Heart left ventricle (tissue), 16 donors: ENCODE measurements at regions not wholly inside any gene's neighbourhood (a gene's known extent, or its start where the extent isn't known, plus 50 kb on each side); places are given as distances from the start of the nearest gene placed in this dataset.

Experiments used
- ATAC-seq, 4 donors: fragments of 200-7000 bp; cut with Tn5 transposase; one replicate each; pipeline ENCODE4 v1.9.1; 2020 to 2022; ENCODE audit warnings: moderate library complexity in 4 of 4, mild to moderate bottlenecking in 3 of 4, moderate number of reproducible peaks in 1 of 4
- DNase-seq, 5 donors: peaks; one replicate each; pipeline ENCODE4 v3.0.0-alpha.2; 2020
- H3K27ac ChIP-seq, 12 donors: fragments of 200-600 bp; sonication (generic) in 4 of 12; one replicate each; pipeline versions ENCODE4 v1.5.0 to v1.8.0; 2016 to 2022; ENCODE audit warnings: mild to moderate bottlenecking in 2 of 12
- H3K27me3 ChIP-seq, 9 donors: fragments of 200-600 bp; sonication (generic) in 2 of 9; one replicate each; pipeline versions ENCODE4 v1.5.1 to v1.8.0; 2016 to 2022; ENCODE audit warnings: mild to moderate bottlenecking in 3 of 9
- H3K36me3 ChIP-seq, 9 donors: fragments of 200-600 bp; sonication (generic) in 2 of 9; one replicate each; pipeline versions ENCODE4 v1.5.0 to v1.8.0; 2018 to 2022; ENCODE audit warnings: mild to moderate bottlenecking in 2 of 9
- H3K4me1 ChIP-seq, 12 donors: fragments of 200-600 bp; sonication (generic) in 4 of 12; one replicate each; pipeline versions ENCODE4 v1.5.0 to v1.8.0; 2016 to 2022; ENCODE audit warnings: mild to moderate bottlenecking in 3 of 12
- H3K4me3 ChIP-seq, 12 donors: fragments of 200-600 bp; sonication (generic) in 4 of 12; one replicate each; pipeline versions ENCODE4 v1.5.0 to v1.8.0; 2017 to 2022; ENCODE audit warnings: mild to moderate bottlenecking in 9 of 12, moderate library complexity in 4 of 12
- H3K9me3 ChIP-seq, 12 donors: fragments of 200-600 bp; sonication (generic) in 4 of 12; one replicate each; pipeline versions ENCODE4 v1.5.0 to v1.8.0; 2016 to 2022; ENCODE audit warnings: mild to moderate bottlenecking in 1 of 12
- POLR2A ChIP-seq, 2 donors: fragments of 450-650 bp; IDR thresholded peaks; one replicate each; pipeline ENCODE4 v1.6.1; 2017; ENCODE audit warnings: antibody characterized with exemption in 2 of 2, mild to moderate bottlenecking in 2 of 2, moderate library complexity in 2 of 2
- WGBS, 4 donors: extraction: QIAGEN DNeasy Blood & Tissue Kit in 2 of 4; methylation state at CpG; one replicate each; pipeline versions ENCODE4 v1.1.5 to v1.1.7; 2013 to 2018; 5-methylcytosine and 5-hydroxymethylcytosine counted together
- intact Hi-C, 10 donors: fragments of 100-400 bp; cut with DNase I; formaldehyde crosslinking; loops; one replicate each; pipeline versions ENCODE4 v1.11.1 to v1.14.2; 2022
- TF ChIP-seq, protein P1 (sequence below), 12 donors: fragments of 200-600 bp; sonication (generic) in 4 of 12; IDR thresholded peaks; one replicate each; pipeline versions ENCODE4 v1.5.0 to v1.8.0; 2018 to 2022; ENCODE audit warnings: antibody characterized with exemption in 12 of 12, mild to moderate bottlenecking in 5 of 12
- donor health status: ischemic (EF 13 %, LVEDD 7.1; RV severe dilation, severe dysfunction).
- donor health status: healthy with polysubstance abuse.
- donor health status: DM: no; HTN: yes; CAD: no.
- donor health status: DM: no; HTN: no; CAD: no.
- donor health status: ischemic (EF 25% LVEDD 6.9; RV normal size, moderate dysfunction).
- donor health status: ischemic (EF 25% LVEDD 5.7; RV mildly dilated, moderate dysfunction).
- donor health status: healthy.
- donor health status: DM: yes; HTN: yes; CAD: no.
- donor health status: ischemic (EF 35%, LVEDD 5.7; RV mildly dilated, moderate dysfunction).
- donor health status: nonischemic (EF 11% LVEDD 7.7; RV severe dilation, severe dysfunction).
- donor health status: DM: yes; HTN: yes; CAD: no.
- donor health status: PGD.
- donor health status: ischemic (EF 29% LVEDD 5.4; RV normal size, mild dysfunction).
- donor health status: nonischemic (EF 23%, LVEDD 6.1; RV moderate dilation, normal function).

DNA sequence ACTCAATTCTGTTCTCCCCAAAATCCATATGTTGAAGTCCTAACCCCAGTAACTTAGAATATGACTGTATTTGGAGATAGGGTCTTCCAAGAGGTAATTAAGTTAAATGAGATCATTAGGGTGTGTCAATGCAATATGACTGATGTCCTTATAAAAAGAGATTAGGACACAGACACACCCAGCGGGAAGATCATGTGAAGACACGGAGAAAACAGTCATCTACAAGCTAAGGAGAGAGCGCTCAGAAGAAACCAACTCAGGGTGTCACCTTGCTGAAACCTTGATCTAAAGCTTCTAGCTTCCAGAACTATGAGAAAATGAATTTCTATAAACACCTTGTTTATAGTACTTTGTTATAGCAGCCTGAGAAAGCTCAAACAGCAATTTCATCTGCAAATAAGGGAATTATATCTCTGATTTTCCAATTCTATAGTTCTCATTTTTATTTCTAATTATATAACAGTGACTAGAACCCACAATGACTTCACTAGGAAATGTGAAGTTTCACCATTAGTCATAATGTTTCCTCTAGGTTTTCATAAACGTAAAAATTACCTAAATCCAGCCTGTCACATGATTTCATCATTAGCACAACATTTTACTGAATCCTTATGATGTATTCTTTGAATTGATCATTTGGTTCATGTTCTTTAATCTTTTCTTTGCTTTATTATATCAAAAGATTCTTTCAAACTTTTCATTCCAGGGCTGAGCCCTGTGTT is 459.1 kb upstream of the MDFIC2 start:
- intact Hi-C loops = no loop called here
- H3K4me3 ChIP-seq = no peak overlapping the region
- H3K27ac ChIP-seq = no peak overlapping the region
- TF ChIP-seq, protein P1, sequence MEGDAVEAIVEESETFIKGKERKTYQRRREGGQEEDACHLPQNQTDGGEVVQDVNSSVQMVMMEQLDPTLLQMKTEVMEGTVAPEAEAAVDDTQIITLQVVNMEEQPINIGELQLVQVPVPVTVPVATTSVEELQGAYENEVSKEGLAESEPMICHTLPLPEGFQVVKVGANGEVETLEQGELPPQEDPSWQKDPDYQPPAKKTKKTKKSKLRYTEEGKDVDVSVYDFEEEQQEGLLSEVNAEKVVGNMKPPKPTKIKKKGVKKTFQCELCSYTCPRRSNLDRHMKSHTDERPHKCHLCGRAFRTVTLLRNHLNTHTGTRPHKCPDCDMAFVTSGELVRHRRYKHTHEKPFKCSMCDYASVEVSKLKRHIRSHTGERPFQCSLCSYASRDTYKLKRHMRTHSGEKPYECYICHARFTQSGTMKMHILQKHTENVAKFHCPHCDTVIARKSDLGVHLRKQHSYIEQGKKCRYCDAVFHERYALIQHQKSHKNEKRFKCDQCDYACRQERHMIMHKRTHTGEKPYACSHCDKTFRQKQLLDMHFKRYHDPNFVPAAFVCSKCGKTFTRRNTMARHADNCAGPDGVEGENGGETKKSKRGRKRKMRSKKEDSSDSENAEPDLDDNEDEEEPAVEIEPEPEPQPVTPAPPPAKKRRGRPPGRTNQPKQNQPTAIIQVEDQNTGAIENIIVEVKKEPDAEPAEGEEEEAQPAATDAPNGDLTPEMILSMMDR (IDR thresholded peaks at IDR 0.05) = no peak
- TF ChIP-seq POLR2A (IDR thresholded peaks at IDR 0.05) = no peak
- ATAC-seq = no peak
- WGBS, 4 donors = 86 to 90% (median 87%) methylated on average over 4 of the region's 4 CpGs
- H3K36me3 ChIP-seq = no peaks in the 10 kb centered on the region
- H3K27me3 ChIP-seq = peaks cover 0 to 3% (median 0%) of the 10 kb centered on the region in 9 donors
- H3K4me1 ChIP-seq = no peaks in the 10 kb centered on the region
- no peaks in the 10 kb centered on the region for H3K9me3 ChIP-seq
- DNase-seq = no peak

- TF ChIP-seq POLR2A (IDR thresholded peaks at IDR 0.05) = no peak
- TF ChIP-seq, protein P1 (IDR thresholded peaks at IDR 0.05) = no peak
- no peak for ATAC-seq
- H3K9me3 ChIP-seq = no peaks in the 10 kb centered on the region
- intact Hi-C loops = no loop called here
- no peaks in the 10 kb centered on the region for H3K27me3 ChIP-seq
- H3K4me3 ChIP-seq = no peak overlapping the region
- H3K27ac ChIP-seq = no peak overlapping the region
- DNase-seq = no peak
- H3K36me3 ChIP-seq = no peaks in the 10 kb centered on the region
- WGBS, 4 donors = 75 to 97% (median 84%) methylated on average over 1 of the region's 1 CpG
- no peaks in the 10 kb centered on the region for H3K4me1 ChIP-seq
Measured at GRCh38 chr3:70770650-70771049, 458.2 kb upstream of the MDFIC2 start.

DNA sequence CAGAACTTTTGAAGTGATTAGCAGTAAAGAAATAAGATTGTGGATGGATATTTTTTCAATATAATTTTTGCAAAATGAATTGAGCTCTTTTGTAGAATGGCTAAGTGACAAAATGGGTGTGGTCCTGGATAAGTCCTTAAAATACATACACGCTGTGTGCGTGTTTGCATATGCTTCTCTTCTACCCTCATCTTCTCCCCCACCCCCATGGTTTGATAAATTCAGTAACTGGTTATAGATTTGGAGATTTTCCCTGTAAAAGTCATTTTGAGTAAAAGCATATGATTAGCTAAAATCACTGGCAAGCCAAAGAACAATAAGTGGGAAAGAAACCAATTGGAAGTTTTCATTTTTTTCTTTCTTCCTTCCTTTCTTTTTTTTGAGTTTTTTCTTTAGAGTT is 453.9 kb upstream of the MDFIC2 start:
- 80 to 90% (median 81%) methylated on average over 2 of the region's 2 CpGs for WGBS, 4 donors
- Histone ChIP-seq H3K27me3 (no peaks in the 10 kb centered on the region), H3K9me3 (no peaks in the 10 kb centered on the region), H3K4me1 (no peaks in the 10 kb centered on the region), H3K4me3 (no peak overlapping the region), H3K27ac (no peak overlapping the region), H3K36me3 (no peaks in the 10 kb centered on the region)
- TF ChIP-seq, protein P1 (IDR thresholded peaks at IDR 0.05) = no peak
- no peak for TF ChIP-seq POLR2A (IDR thresholded peaks at IDR 0.05)
- ATAC-seq (no peak), DNase-seq (no peak)
- intact Hi-C loops = no loop called here

GRCh38 chr3:70763894-70764293 is 451.5 kb upstream of the MDFIC2 start:
- Histone ChIP-seq H3K4me3 (no peak overlapping the region), H3K4me1 (no peaks in the 10 kb centered on the region), H3K27ac (no peak overlapping the region), H3K9me3 (no peaks in the 10 kb centered on the region), H3K36me3 (no peaks in the 10 kb centered on the region), H3K27me3 (no peaks in the 10 kb centered on the region)
- intact Hi-C loops = no loop called here
- 93 to 99% (median 98%) methylated on average over 2 of the region's 2 CpGs for WGBS, 4 donors
- no peak for DNase-seq
- TF ChIP-seq POLR2A (IDR thresholded peaks at IDR 0.05) = no peak
- TF ChIP-seq, protein P1 (IDR thresholded peaks at IDR 0.05) = no peak
- ATAC-seq = no peak
